ENCODE measurements at regions not wholly inside any gene's neighbourhood (a gene's known extent, or its start where the extent isn't known, plus 50 kb on each side); places are given as distances from the start of the nearest gene placed in this dataset.

DNA sequence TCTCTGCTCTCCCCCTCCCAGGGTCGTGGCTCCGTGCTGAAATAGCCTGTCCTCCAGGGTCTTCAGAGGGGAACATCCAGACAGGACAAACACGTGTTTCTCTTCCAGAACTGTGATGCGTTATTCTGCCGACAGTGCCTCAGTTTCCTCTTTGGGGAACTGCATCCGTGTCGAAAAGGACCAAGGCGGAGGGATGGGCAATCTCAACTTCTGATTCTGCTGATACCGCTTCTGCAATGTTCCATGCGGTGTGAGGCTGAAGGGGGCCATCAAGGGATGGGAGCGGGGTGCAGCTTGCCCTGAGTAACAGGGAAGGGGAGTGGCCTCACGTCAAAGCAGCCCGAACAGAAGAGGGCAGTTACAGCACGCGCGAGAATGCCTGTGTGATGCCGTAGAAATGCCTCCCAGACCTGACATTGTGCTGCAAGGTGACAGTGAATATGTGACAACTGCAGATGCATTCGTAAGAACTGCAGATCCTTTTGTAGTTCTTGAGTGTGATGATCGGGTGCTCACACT lies 275.7 kb downstream of the SHQ1 start:
- CTCF ChIA-PET = no interaction called here
- intact Hi-C loops (cut with micrococcal nuclease) = no loop called here
- Histone ChIP-seq H2AK9ac (replicated peaks; ENCODE audit: low read depth, low read length, poor library complexity) (no peak overlapping the region), H2BK120ac (ENCODE audit: low read depth, low read length) (no peak overlapping the region), H4K8ac (ENCODE audit: low read depth in 2 of 2, low read length in 2 of 2) (no peak overlapping the region), H3K14ac (replicated peaks; ENCODE audit: low read depth, low read length) (no peak overlapping the region), H3K23ac (ENCODE audit: low read depth, low read length) (no peak overlapping the region), H2BK15ac (ENCODE audit: low read depth, low read length) (no peak overlapping the region), H2BK20ac (ENCODE audit: low read depth, low read length) (no peak overlapping the region), H3K27me3 (ENCODE audit: control insufficient read depth, insufficient read depth, low read length) (peaks cover 4% of the 10 kb centered on the region), H3K4me2 (ENCODE audit: low read depth, low read length) (no peak overlapping the region), H3K79me1 (ENCODE audit: low read depth in 1 of 2, low read length in 2 of 2) (no peaks in the 10 kb centered on the region), H2BK5ac (ENCODE audit: low read depth, low read length, poor library complexity, severe bottlenecking) (no peak overlapping the region), H2AFZ (replicated peaks; ENCODE audit: low read length, poor library complexity) (no peak overlapping the region), H3K9me3 (ENCODE audit: control insufficient read depth, insufficient read depth, low read length) (no peaks in the 10 kb centered on the region), H3K4me1 (ENCODE audit: control insufficient read depth, insufficient read depth, low read length) (no peaks in the 10 kb centered on the region), H3K56ac (ENCODE audit: extremely low read depth, insufficient read depth, low read length) (no peak overlapping the region), H3K36me3 (ENCODE audit: control insufficient read depth, insufficient read depth, low read length) (no peaks in the 10 kb centered on the region), H3K27ac (ENCODE audit: insufficient read depth, low read length) (no peak overlapping the region), H4K20me1 (ENCODE audit: insufficient read depth, low read length) (no peaks in the 10 kb centered on the region), H3K9ac (ENCODE audit: low read depth, low read length) (no peak overlapping the region), H4K5ac (ENCODE audit: low read depth, low read length) (no peak overlapping the region), H3K4me3 (ENCODE audit: insufficient read depth, low read depth, low read length) (no peak overlapping the region), H2AK5ac (ENCODE audit: low read depth, low read length) (no peak overlapping the region), H3K9me1 (ENCODE audit: insufficient read depth, low read length) (no peaks in the 10 kb centered on the region), H3K4ac (ENCODE audit: low read depth, low read length) (no peak overlapping the region), H3K18ac (ENCODE audit: low read depth, low read length) (no peak overlapping the region), H4K91ac (ENCODE audit: insufficient read depth, low read depth, low read length) (no peak overlapping the region)
- TF ChIP-seq RFX5 (IDR thresholded peaks at IDR 0.05; ENCODE audit: low read depth, low read length) (no peak), MAZ (IDR thresholded peaks at IDR 0.05; ENCODE audit: borderline replicate concordance, low read depth, low read length) (no peak), RAD21 (IDR thresholded peaks at IDR 0.05; ENCODE audit: low read length) (no peak), MAFK (IDR thresholded peaks at IDR 0.05; ENCODE audit: low read depth, low read length) (no peak), FOS (IDR thresholded peaks at IDR 0.05; ENCODE audit: low read depth, low read length) (no peak), MXI1 (IDR thresholded peaks at IDR 0.05; ENCODE audit: borderline replicate concordance, low read depth, low read length) (no peak), CHD1 (IDR thresholded peaks at IDR 0.05; ENCODE audit: low read depth, low read length) (no peak), SMC3 (IDR thresholded peaks at IDR 0.05; ENCODE audit: low read depth, low read length) (no peak), NFE2L2 (IDR thresholded peaks at IDR 0.05; ENCODE audit: low read depth, low read length) (no peak), CEBPB (IDR thresholded peaks at IDR 0.05; ENCODE audit: low read depth, low read length) (no peak), RCOR1 (IDR thresholded peaks at IDR 0.05; ENCODE audit: insufficient replicate concordance, low read length) (no peak), BHLHE40 (IDR thresholded peaks at IDR 0.05; ENCODE audit: low read depth, low read length) (no peak), POLR2A (IDR thresholded peaks at IDR 0.05; ENCODE audit: low read depth, low read length) (no peak)
- TF ChIP-seq, protein P1, sequence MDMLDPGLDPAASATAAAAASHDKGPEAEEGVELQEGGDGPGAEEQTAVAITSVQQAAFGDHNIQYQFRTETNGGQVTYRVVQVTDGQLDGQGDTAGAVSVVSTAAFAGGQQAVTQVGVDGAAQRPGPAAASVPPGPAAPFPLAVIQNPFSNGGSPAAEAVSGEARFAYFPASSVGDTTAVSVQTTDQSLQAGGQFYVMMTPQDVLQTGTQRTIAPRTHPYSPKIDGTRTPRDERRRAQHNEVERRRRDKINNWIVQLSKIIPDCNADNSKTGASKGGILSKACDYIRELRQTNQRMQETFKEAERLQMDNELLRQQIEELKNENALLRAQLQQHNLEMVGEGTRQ (IDR thresholded peaks at IDR 0.05; ENCODE audit: low read depth, low read length) = no peak
- TF ChIP-seq, protein P2, sequence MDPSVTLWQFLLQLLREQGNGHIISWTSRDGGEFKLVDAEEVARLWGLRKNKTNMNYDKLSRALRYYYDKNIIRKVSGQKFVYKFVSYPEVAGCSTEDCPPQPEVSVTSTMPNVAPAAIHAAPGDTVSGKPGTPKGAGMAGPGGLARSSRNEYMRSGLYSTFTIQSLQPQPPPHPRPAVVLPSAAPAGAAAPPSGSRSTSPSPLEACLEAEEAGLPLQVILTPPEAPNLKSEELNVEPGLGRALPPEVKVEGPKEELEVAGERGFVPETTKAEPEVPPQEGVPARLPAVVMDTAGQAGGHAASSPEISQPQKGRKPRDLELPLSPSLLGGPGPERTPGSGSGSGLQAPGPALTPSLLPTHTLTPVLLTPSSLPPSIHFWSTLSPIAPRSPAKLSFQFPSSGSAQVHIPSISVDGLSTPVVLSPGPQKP (IDR thresholded peaks at IDR 0.05; ENCODE audit: borderline replicate concordance, low read depth, low read length) = no peak
- TF ChIP-seq, protein P3, sequence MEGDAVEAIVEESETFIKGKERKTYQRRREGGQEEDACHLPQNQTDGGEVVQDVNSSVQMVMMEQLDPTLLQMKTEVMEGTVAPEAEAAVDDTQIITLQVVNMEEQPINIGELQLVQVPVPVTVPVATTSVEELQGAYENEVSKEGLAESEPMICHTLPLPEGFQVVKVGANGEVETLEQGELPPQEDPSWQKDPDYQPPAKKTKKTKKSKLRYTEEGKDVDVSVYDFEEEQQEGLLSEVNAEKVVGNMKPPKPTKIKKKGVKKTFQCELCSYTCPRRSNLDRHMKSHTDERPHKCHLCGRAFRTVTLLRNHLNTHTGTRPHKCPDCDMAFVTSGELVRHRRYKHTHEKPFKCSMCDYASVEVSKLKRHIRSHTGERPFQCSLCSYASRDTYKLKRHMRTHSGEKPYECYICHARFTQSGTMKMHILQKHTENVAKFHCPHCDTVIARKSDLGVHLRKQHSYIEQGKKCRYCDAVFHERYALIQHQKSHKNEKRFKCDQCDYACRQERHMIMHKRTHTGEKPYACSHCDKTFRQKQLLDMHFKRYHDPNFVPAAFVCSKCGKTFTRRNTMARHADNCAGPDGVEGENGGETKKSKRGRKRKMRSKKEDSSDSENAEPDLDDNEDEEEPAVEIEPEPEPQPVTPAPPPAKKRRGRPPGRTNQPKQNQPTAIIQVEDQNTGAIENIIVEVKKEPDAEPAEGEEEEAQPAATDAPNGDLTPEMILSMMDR (conservative IDR thresholded peaks at IDR 0.05; ENCODE audit: low read depth, low read length) = no peak
- ATAC-seq (ENCODE audit: low read depth) = no peak
- POLR2A ChIA-PET (ENCODE audit: unreplicated experiment) = no interaction called here
- DNase-seq = no peak
- in situ Hi-C loops (cut with MboI; ENCODE audit: low sequenced_read_pairs) = no loop called here
- 60% methylated on average over 9 of the region's 19 CpGs; no CpG with 5 or more reads in 1 of the 2 experiments for WGBS, 2 experiments (ENCODE audit: extremely low coverage in 2 of 2, insufficient read length in 1 of 2)
- dilution Hi-C loops (cut with HindIII; ENCODE audit: low sequenced_read_pairs, unreplicated experiment) = no loop called here
- no TSS peak for BruUV-seq (replicated peaks)

Data from IMR-90 (cell line).